ENCODE measurements at regions not wholly inside any gene's neighbourhood (a gene's known extent, or its start where the extent isn't known, plus 50 kb on each side); places are given as distances from the start of the nearest gene placed in this dataset.

DNA sequence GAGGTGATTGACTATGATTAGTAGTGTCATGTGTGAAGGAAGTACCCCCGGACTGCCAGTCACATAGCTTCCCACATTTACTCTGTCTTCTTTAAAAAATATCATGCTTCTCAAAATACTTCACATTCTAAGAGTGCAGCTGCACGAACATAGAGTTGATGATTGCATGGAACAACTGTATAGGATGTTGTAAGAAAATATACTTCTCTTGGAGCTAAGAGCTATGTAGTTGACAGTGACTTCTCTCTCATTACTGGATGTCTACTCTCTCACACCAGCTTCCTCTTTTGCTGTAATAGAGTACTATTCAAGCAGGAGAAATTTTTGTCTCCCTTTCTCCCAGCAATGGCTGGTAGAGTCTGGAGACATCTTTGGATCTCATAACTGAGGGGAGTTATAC lies 99.4 kb upstream of the PUDP start:
- no peaks in the 10 kb centered on the region for H3K9me3 ChIP-seq (ENCODE audit: control insufficient read depth, low read length)
- H3K27ac ChIP-seq (ENCODE audit: insufficient read depth, low read depth, low read length, poor library complexity, severe bottlenecking): no peak overlapping the region
- no peak overlapping the region for H3K4me3 ChIP-seq (ENCODE audit: insufficient read depth, low read depth, low read length)
- no peaks in the 10 kb centered on the region for H3K4me1 ChIP-seq (ENCODE audit: control insufficient read depth, insufficient read depth, low read length)
- WGBS, 2 experiments: no CpG with 5 or more reads among the region's 2 CpGs
- H3K36me3 ChIP-seq (ENCODE audit: control insufficient read depth, insufficient read depth, low read length): no peaks in the 10 kb centered on the region
- H3K27me3 ChIP-seq (ENCODE audit: control insufficient read depth, insufficient read depth, low read length, poor library complexity, severe bottlenecking): no peaks in the 10 kb centered on the region

DNA sequence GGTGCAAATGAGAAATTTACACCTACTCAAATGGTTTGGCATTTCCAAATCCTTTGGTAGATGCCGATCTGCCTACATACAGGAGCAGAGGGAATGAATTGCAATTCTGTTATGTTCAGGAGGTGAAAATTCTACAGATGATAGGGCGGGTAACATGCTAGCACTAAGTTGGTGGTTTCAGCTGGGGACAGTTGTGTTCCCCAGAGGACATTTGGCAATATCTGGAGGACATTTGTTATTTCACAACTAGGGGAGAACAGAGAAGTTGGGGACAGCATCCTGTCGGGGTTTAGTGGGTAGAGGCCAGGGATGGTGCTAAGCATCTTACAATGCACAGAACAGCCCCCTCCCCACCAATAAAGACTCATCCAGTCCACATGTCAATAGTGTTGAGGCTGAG lies 96.5 kb upstream of the PUDP start:
- Histone ChIP-seq H3K27ac (ENCODE audit: insufficient read depth, low read depth, low read length, poor library complexity, severe bottlenecking) (no peak overlapping the region), H3K4me1 (ENCODE audit: control insufficient read depth, insufficient read depth, low read length) (no peaks in the 10 kb centered on the region), H3K36me3 (ENCODE audit: control insufficient read depth, insufficient read depth, low read length) (no peaks in the 10 kb centered on the region), H3K4me3 (ENCODE audit: insufficient read depth, low read depth, low read length) (no peak overlapping the region), H3K27me3 (ENCODE audit: control insufficient read depth, insufficient read depth, low read length, poor library complexity, severe bottlenecking) (no peaks in the 10 kb centered on the region), H3K9me3 (ENCODE audit: control insufficient read depth, low read length) (no peaks in the 10 kb centered on the region)
- WGBS, 2 experiments: 89 to 92% methylated on average over 2 to 3 of the region's 3 CpGs

GRCh38 chrX:7242613-7243012 lies 94.7 kb upstream of the PUDP start:
- Histone ChIP-seq H3K4me1 (ENCODE audit: control insufficient read depth, insufficient read depth, low read length) (no peaks in the 10 kb centered on the region), H3K36me3 (ENCODE audit: control insufficient read depth, insufficient read depth, low read length) (no peaks in the 10 kb centered on the region), H3K27ac (ENCODE audit: insufficient read depth, low read depth, low read length, poor library complexity, severe bottlenecking) (no peak overlapping the region), H3K27me3 (ENCODE audit: control insufficient read depth, insufficient read depth, low read length, poor library complexity, severe bottlenecking) (no peaks in the 10 kb centered on the region), H3K9me3 (ENCODE audit: control insufficient read depth, low read length) (no peaks in the 10 kb centered on the region), H3K4me3 (ENCODE audit: insufficient read depth, low read depth, low read length) (no peak overlapping the region)
- WGBS, 2 experiments: 100% methylated on average over 1 of the region's 1 CpG; no CpG with 5 or more reads in 1 of the 2 experiments

- WGBS, 2 experiments: 100% methylated on average over 1 to 2 of the region's 2 CpGs
- no peaks in the 10 kb centered on the region for H3K4me1 ChIP-seq (ENCODE audit: control insufficient read depth, insufficient read depth, low read length)
- H3K36me3 ChIP-seq (ENCODE audit: control insufficient read depth, insufficient read depth, low read length): no peaks in the 10 kb centered on the region
- H3K27ac ChIP-seq (ENCODE audit: insufficient read depth, low read depth, low read length, poor library complexity, severe bottlenecking): no peak overlapping the region
- no peaks in the 10 kb centered on the region for H3K27me3 ChIP-seq (ENCODE audit: control insufficient read depth, insufficient read depth, low read length, poor library complexity, severe bottlenecking)
- H3K9me3 ChIP-seq (ENCODE audit: control insufficient read depth, low read length): no peaks in the 10 kb centered on the region
- no peak overlapping the region for H3K4me3 ChIP-seq (ENCODE audit: insufficient read depth, low read depth, low read length)
Observed at GRCh38 chrX:7240929-7241328, 93.0 kb upstream of the PUDP start.

DNA sequence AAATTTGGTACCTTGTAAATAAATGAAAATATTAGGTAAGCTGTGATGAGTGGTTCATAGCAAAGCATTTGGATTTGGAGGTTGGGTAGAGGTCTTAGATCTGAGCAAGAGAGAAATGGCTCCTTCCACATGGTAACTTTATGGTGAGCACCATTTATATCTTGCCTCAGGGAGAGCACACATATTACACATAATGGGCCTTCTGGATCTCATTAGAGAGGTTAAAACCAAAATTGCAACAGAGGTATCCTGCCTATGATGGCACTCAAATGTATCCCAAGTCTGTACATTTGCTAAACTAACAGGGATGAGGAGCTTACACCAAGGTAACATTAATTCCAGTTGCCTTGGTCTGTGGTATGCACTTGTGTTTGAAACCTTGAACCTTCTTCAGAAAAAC lies 87.1 kb upstream of the PUDP start:
- H3K4me1 ChIP-seq (ENCODE audit: control insufficient read depth, insufficient read depth, low read length): no peaks in the 10 kb centered on the region
- H3K27me3 ChIP-seq (ENCODE audit: control insufficient read depth, insufficient read depth, low read length, poor library complexity, severe bottlenecking): no peaks in the 10 kb centered on the region
- no peak overlapping the region for H3K27ac ChIP-seq (ENCODE audit: insufficient read depth, low read depth, low read length, poor library complexity, severe bottlenecking)
- no peak overlapping the region for H3K4me3 ChIP-seq (ENCODE audit: insufficient read depth, low read depth, low read length)
- H3K9me3 ChIP-seq (ENCODE audit: control insufficient read depth, low read length): no peaks in the 10 kb centered on the region
- no peaks in the 10 kb centered on the region for H3K36me3 ChIP-seq (ENCODE audit: control insufficient read depth, insufficient read depth, low read length)

DNA sequence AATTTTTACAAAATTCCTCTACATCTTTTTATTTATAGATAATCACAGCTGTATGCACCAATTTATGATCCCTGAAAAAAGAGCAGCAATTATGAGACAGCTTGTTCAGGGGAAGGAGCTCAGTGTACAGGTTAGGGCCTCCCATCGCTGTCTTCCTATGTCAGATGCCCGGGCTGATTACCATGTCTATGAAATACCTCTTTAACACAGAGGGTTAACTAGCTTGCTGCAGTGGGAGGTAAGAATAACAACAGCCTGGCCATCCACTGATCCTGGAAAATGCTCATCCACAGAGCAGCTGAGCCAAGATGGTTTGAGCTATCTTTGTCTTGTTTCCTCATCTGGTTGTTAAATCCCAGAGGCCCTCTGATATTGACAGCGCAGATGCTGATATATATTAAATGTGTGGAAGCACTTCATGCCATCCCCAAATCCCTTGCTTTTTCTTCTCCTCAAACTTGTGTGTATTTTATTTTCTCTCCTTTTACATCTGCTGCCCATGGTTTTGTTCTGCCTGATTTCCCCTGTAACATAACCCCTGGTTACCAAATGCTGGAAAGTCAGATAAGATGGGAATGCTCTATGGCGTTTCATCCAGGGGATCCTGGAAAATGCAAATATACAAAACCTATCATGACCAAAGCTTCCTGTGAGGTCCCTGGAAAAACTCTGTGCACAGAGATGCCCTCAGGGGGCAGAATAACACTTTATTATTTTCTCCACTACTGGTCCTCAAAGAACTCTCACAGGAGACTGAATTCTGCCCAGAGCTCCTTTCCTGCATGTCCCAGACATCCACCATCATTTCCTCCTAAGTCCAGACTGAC lies 85.8 kb upstream of the PUDP start:
- Histone ChIP-seq H3K4me1 (ENCODE audit: control insufficient read depth, insufficient read depth, low read length) (no peaks in the 10 kb centered on the region), H3K4me3 (ENCODE audit: insufficient read depth, low read depth, low read length) (no peak overlapping the region), H3K27me3 (ENCODE audit: control insufficient read depth, insufficient read depth, low read length, poor library complexity, severe bottlenecking) (no peaks in the 10 kb centered on the region), H3K9me3 (ENCODE audit: control insufficient read depth, low read length) (no peaks in the 10 kb centered on the region), H3K36me3 (ENCODE audit: control insufficient read depth, insufficient read depth, low read length) (no peaks in the 10 kb centered on the region), H3K27ac (ENCODE audit: insufficient read depth, low read depth, low read length, poor library complexity, severe bottlenecking) (no peak overlapping the region)
- 37 to 69% methylated on average over 3 to 4 of the region's 4 CpGs for WGBS, 2 experiments

- Histone ChIP-seq H3K36me3 (ENCODE audit: control insufficient read depth, insufficient read depth, low read length) (no peaks in the 10 kb centered on the region), H3K27ac (ENCODE audit: insufficient read depth, low read depth, low read length, poor library complexity, severe bottlenecking) (no peak overlapping the region), H3K9me3 (ENCODE audit: control insufficient read depth, low read length) (no peaks in the 10 kb centered on the region), H3K4me3 (ENCODE audit: insufficient read depth, low read depth, low read length) (no peak overlapping the region), H3K4me1 (ENCODE audit: control insufficient read depth, insufficient read depth, low read length) (no peaks in the 10 kb centered on the region), H3K27me3 (ENCODE audit: control insufficient read depth, insufficient read depth, low read length, poor library complexity, severe bottlenecking) (no peaks in the 10 kb centered on the region)
- 77 to 96% methylated on average over 2 of the region's 2 CpGs for WGBS, 2 experiments
Observed at GRCh38 chrX:7228226-7228625, 80.3 kb upstream of the PUDP start.

GRCh38 chrX:7225338-7225737 lies 77.4 kb upstream of the PUDP start:
- Histone ChIP-seq H3K4me1 (ENCODE audit: control insufficient read depth, insufficient read depth, low read length) (no peaks in the 10 kb centered on the region), H3K9me3 (ENCODE audit: control insufficient read depth, low read length) (no peaks in the 10 kb centered on the region), H3K27me3 (ENCODE audit: control insufficient read depth, insufficient read depth, low read length, poor library complexity, severe bottlenecking) (no peaks in the 10 kb centered on the region), H3K36me3 (ENCODE audit: control insufficient read depth, insufficient read depth, low read length) (no peaks in the 10 kb centered on the region), H3K4me3 (ENCODE audit: insufficient read depth, low read depth, low read length) (no peak overlapping the region), H3K27ac (ENCODE audit: insufficient read depth, low read depth, low read length, poor library complexity, severe bottlenecking) (no peak overlapping the region)
- WGBS, 2 experiments: 96 to 100% methylated on average over 2 of the region's 2 CpGs

GRCh38 chrX:7223271-7223670 lies 75.3 kb upstream of the PUDP start:
- WGBS, 2 experiments: 83 to 88% methylated on average over 1 to 2 of the region's 2 CpGs
- no peaks in the 10 kb centered on the region for H3K27me3 ChIP-seq (ENCODE audit: control insufficient read depth, insufficient read depth, low read length, poor library complexity, severe bottlenecking)

DNA sequence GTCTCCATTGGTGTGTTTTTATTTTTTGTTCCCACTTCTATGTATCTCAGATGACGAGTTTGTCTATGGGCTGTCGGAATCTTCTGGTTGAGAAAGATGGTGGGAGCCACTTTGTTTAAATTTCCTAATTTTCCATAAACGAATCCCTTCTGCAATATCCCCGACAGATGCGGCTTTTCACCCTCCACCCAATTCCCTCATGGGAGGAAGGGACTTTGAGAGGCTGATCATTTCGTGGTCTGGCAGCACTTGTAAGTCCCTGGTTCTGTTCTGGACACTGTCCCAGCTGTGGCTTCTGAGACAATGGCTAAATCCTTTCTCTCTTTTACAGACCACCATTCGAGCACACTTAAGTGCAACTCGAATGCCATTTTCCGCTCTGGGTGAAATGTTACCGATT lies 72.2 kb upstream of the PUDP start:
- no peaks in the 10 kb centered on the region for H3K27me3 ChIP-seq (ENCODE audit: control insufficient read depth, insufficient read depth, low read length, poor library complexity, severe bottlenecking)
- WGBS, 2 experiments: 94 to 96% methylated on average over 5 to 10 of the region's 10 CpGs

More at GRCh38 chrX:7223271-7223670, 75.3 kb upstream of the PUDP start:
- Histone ChIP-seq H3K9me3 (ENCODE audit: control insufficient read depth, low read length) (no peaks in the 10 kb centered on the region), H3K36me3 (ENCODE audit: control insufficient read depth, insufficient read depth, low read length) (no peaks in the 10 kb centered on the region), H3K4me1 (ENCODE audit: control insufficient read depth, insufficient read depth, low read length) (no peaks in the 10 kb centered on the region), H3K4me3 (ENCODE audit: insufficient read depth, low read depth, low read length) (no peak overlapping the region), H3K27ac (ENCODE audit: insufficient read depth, low read depth, low read length, poor library complexity, severe bottlenecking) (no peak overlapping the region)

More for the DNA sequence above, 72.2 kb upstream of the PUDP start:
- H3K27ac ChIP-seq (ENCODE audit: insufficient read depth, low read depth, low read length, poor library complexity, severe bottlenecking): no peak overlapping the region
- H3K36me3 ChIP-seq (ENCODE audit: control insufficient read depth, insufficient read depth, low read length): no peaks in the 10 kb centered on the region
- no peaks in the 10 kb centered on the region for H3K9me3 ChIP-seq (ENCODE audit: control insufficient read depth, low read length)
- no peaks in the 10 kb centered on the region for H3K4me1 ChIP-seq (ENCODE audit: control insufficient read depth, insufficient read depth, low read length)
- no peak overlapping the region for H3K4me3 ChIP-seq (ENCODE audit: insufficient read depth, low read depth, low read length)
